ENCODE measurements at regions not wholly inside any gene's neighbourhood (a gene's known extent, or its start where the extent isn't known, plus 50 kb on each side); places are given as distances from the start of the nearest gene placed in this dataset.

DNA sequence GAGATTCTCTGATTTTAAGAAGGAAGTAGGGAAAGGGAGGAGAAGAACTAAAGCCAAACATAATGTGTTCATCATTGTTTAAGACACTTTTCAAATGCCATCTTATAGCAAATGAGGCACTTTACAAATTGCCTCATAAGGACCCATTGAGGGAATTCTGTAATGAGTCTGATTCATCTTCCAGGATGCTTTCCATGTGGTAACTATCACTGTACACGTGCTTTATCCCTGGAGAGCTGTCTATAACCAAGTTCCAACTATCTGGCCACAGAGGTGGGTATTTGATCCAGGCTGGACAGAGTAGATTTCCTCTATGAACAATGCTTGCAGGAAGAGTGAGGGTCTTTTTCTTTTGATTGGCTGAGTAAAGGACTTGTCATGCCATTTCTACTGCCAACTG, 183.5 kb upstream of the NFIB start:
- H3K27me3 Mint-ChIP-seq (ENCODE audit: low read depth) = no peaks in the 10 kb centered on the region; the same call in 1 of the 2 replicates
- no peaks in the 10 kb centered on the region for H3K79me1 ChIP-seq (ENCODE audit: insufficient read depth, low read depth, low read length, poor library complexity, severe bottlenecking)
- H3K23me2 ChIP-seq (ENCODE audit: insufficient read length, low read depth, low read length, poor library complexity, severe bottlenecking) = no peaks in the 10 kb centered on the region
- no peak for TF ChIP-seq CTCF (conservative IDR thresholded peaks at IDR 0.05)
- H3K56ac ChIP-seq (ENCODE audit: insufficient read length, low read depth, low read length) = no peak overlapping the region
- H3K36me3 Mint-ChIP-seq (ENCODE audit: insufficient read depth in 1 of 3, low read depth in 3 of 3) = no peaks in the 10 kb centered on the region
- no peak overlapping the region for H2AFZ ChIP-seq (ENCODE audit: low read length)
- no peak overlapping the region for H3K4ac ChIP-seq (ENCODE audit: low read depth, low read length)
- no peak overlapping the region for H2BK12ac ChIP-seq (ENCODE audit: insufficient read length, low read depth, low read length)
- no peak overlapping the region for H3K18ac ChIP-seq (ENCODE audit: insufficient read length, low read depth, low read length)
- H3K9ac ChIP-seq (ENCODE audit: extremely low read depth, insufficient read length, low read length) = no peak overlapping the region
- H4K5ac ChIP-seq (ENCODE audit: insufficient read length, low read depth, low read length) = no peak overlapping the region
- no peak overlapping the region for H3K27ac ChIP-seq (ENCODE audit: insufficient read length, low read depth, low read length)
- no peaks in the 10 kb centered on the region for H3K27me3 ChIP-seq (ENCODE audit: insufficient read depth, low read length)
- H3K4me3 Mint-ChIP-seq = no peak overlapping the region
- WGBS (ENCODE audit: extremely low coverage, insufficient read length, low lambda C conversion rate) = no CpG with 5 or more reads among the region's 1 CpG
- no peaks in the 10 kb centered on the region; a peak in 1 of 5 replicates for H3K9me3 Mint-ChIP-seq
- no peak overlapping the region for H2BK120ac ChIP-seq (ENCODE audit: low read depth, low read length, poor library complexity, severe bottlenecking)
- no peak overlapping the region for H3K23ac ChIP-seq (ENCODE audit: insufficient read length, low read depth, low read length)
- H3K4me2 ChIP-seq (ENCODE audit: insufficient read depth, insufficient read length, low read length) = no peak overlapping the region
- peaks cover 9 to 14% of the 10 kb centered on the region in 2 experiments for H3K4me1 Mint-ChIP-seq
- H2BK15ac ChIP-seq (ENCODE audit: low read depth, low read length) = no peak overlapping the region
- H4K91ac ChIP-seq (ENCODE audit: insufficient read length, low read depth, low read length) = no peak overlapping the region
- no peak overlapping the region for H2BK5ac ChIP-seq (ENCODE audit: insufficient read length, low read length)
- no peaks in the 10 kb centered on the region for H3K9me3 ChIP-seq (ENCODE audit: control insufficient read depth, low read depth, low read length)
- no peak overlapping the region for H3K14ac ChIP-seq (ENCODE audit: insufficient read depth, low read length)
- no peaks in the 10 kb centered on the region for H4K20me1 ChIP-seq (ENCODE audit: control insufficient read depth, insufficient read depth, insufficient read length)
- H3K79me2 ChIP-seq (ENCODE audit: insufficient read depth, low read length) = 0 out of 2 replicates have a peak, but pooled peaks cover 1% of the 10 kb centered on the region
- peaks cover 2% of the 10 kb centered on the region; the same call in 1 of the 2 replicates for H3K4me1 ChIP-seq (ENCODE audit: insufficient read depth, low read length)
- H2AK5ac ChIP-seq (ENCODE audit: insufficient read length, low read length) = no peak overlapping the region
- no peak for DNase-seq
- no peak overlapping the region for H3T11ph ChIP-seq (ENCODE audit: low read length)
- H2BK20ac ChIP-seq (ENCODE audit: low read depth, low read length, poor library complexity, severe bottlenecking) = no peak overlapping the region
- no peak overlapping the region for H3K27ac Mint-ChIP-seq
- no peak overlapping the region for H4K8ac ChIP-seq (replicated peaks; ENCODE audit: insufficient read length, low read depth, low read length)
